Brain microvascular endothelial cell (primary cell): ENCODE measurements at regions not wholly inside any gene's neighbourhood (a gene's known extent, or its start where the extent isn't known, plus 50 kb on each side); places are given as distances from the start of the nearest gene placed in this dataset.
"Not testable (repeated sequence)": the region's sequence is repeated elsewhere in the genome, so short reads cannot be mapped to it uniquely, and the experiment has no call there.

ENCODE experiments used
- DNase-seq: peaks from one replicate; pipeline ENCODE4 v3.0.0-alpha.2; 2020
- H3K27ac ChIP-seq: fragments of 250-450 bp; sonication (Bioruptor Pico); 2 replicates; pipeline ENCODE4 v1.5.1; 2020; ENCODE audit warnings: mild to moderate bottlenecking, moderate library complexity
- H3K27me3 ChIP-seq: fragments of 250-450 bp; sonication (Bioruptor Pico); replicated peaks from 2 replicates; pipeline ENCODE4 v1.5.1; 2020; ENCODE audit warnings: mild to moderate bottlenecking
- H3K36me3 ChIP-seq: fragments of 250-450 bp; sonication (Bioruptor Pico); replicated peaks from 2 replicates; pipeline ENCODE4 v1.5.1; 2020; ENCODE audit warnings: mild to moderate bottlenecking
- H3K4me3 ChIP-seq: 2 replicates; pipeline ENCODE4 v1.5.1; 2011; ENCODE audit warnings: low read depth, mild to moderate bottlenecking, control low read depth, low read length, moderate library complexity
- in situ Hi-C: cut with HindIII; loops from 2 replicates; pipeline ENCODE4 v1.10.0; 2017; ENCODE audit warnings: low sequenced_read_pairs, low pct_ligation_motif_present
- TF ChIP-seq, protein P1 (sequence below): IDR thresholded peaks from 2 replicates; pipeline ENCODE4 v1.5.1; 2011; ENCODE audit warnings: low read depth, mild to moderate bottlenecking, moderate library complexity, low read length, control low read depth, inconsistent platforms; ENCODE audit errors: missing control alignments

DNA sequence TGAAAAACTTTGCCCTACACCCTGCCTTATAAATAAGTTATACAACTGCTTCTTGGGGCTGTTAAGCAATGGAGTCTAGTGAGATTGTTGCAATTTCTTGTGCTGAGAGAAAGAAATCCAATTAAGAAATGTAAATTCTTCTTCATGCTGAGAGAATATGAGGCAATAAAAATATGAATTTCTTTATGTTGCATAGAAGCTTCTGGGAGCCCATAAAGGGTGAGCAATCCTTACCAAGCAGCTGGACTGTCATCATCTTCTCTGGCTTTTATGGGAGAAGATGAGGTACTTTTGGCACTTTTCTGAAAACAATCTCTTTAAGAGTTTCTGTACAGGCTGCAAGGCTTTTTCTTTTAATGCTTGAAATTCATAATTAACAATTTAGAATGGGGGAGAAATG is 204.3 kb downstream of the DMRTA1 start:
- H3K27ac ChIP-seq, result no peak overlapping the region
- in situ Hi-C loops, result no loop called here
- no peaks in the 10 kb centered on the region for H3K36me3 ChIP-seq
- DNase-seq, result no peak
- H3K27me3 ChIP-seq, result no peaks in the 10 kb centered on the region
- H3K4me3 ChIP-seq, result no peak overlapping the region
- TF ChIP-seq, protein P1, sequence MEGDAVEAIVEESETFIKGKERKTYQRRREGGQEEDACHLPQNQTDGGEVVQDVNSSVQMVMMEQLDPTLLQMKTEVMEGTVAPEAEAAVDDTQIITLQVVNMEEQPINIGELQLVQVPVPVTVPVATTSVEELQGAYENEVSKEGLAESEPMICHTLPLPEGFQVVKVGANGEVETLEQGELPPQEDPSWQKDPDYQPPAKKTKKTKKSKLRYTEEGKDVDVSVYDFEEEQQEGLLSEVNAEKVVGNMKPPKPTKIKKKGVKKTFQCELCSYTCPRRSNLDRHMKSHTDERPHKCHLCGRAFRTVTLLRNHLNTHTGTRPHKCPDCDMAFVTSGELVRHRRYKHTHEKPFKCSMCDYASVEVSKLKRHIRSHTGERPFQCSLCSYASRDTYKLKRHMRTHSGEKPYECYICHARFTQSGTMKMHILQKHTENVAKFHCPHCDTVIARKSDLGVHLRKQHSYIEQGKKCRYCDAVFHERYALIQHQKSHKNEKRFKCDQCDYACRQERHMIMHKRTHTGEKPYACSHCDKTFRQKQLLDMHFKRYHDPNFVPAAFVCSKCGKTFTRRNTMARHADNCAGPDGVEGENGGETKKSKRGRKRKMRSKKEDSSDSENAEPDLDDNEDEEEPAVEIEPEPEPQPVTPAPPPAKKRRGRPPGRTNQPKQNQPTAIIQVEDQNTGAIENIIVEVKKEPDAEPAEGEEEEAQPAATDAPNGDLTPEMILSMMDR, result no peak

DNA sequence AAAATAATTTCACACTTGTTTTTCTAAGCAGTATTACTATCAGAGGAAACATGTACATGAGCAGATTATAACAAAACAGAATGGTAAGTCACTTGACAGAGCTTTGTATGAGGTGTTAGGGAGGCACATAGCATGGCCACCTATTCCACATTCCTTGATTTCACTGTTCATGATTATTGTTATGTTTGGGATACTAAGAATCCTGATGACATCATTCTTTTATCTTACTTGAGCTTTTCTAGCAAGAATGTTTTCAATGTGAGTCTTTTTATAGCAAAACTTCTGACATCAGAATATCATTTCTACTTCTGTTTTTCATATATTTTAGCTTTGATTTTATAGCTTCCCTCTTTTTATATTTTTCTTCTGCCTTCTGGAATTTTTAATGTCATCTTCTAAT is 208.2 kb downstream of the DMRTA1 start:
- DNase-seq, result no peak
- Histone ChIP-seq H3K36me3 (no peaks in the 10 kb centered on the region), H3K27me3 (no peaks in the 10 kb centered on the region), H3K4me3 (no peak overlapping the region), H3K27ac (no peak overlapping the region)
- in situ Hi-C loops, result no loop called here
- TF ChIP-seq, protein P1, result no peak

- H3K27me3 ChIP-seq, result no peaks in the 10 kb centered on the region
- TF ChIP-seq, protein P1, result no peak
- DNase-seq, result no peak
- H3K36me3 ChIP-seq, result no peaks in the 10 kb centered on the region
- in situ Hi-C loops, result no loop called here
- no peak overlapping the region for H3K27ac ChIP-seq
- no peak overlapping the region for H3K4me3 ChIP-seq
Observed at GRCh38 chr9:22657713-22658112, 211.1 kb downstream of the DMRTA1 start.

GRCh38 chr9:22658484-22658883 is 211.9 kb downstream of the DMRTA1 start:
- H3K27me3 ChIP-seq, in situ Hi-C loops, H3K4me3 ChIP-seq, H3K27ac ChIP-seq, H3K36me3 ChIP-seq, DNase-seq: not testable (repeated sequence)

GRCh38 chr9:22682536-22682935 is 235.9 kb downstream of the DMRTA1 start:
- TF ChIP-seq, protein P1, result no peak
- no peak for DNase-seq
- no peaks in the 10 kb centered on the region for H3K36me3 ChIP-seq
- H3K27me3 ChIP-seq, result no peaks in the 10 kb centered on the region
- no peak overlapping the region for H3K27ac ChIP-seq
- in situ Hi-C loops, result no loop called here
- H3K4me3 ChIP-seq, result no peak overlapping the region

DNA sequence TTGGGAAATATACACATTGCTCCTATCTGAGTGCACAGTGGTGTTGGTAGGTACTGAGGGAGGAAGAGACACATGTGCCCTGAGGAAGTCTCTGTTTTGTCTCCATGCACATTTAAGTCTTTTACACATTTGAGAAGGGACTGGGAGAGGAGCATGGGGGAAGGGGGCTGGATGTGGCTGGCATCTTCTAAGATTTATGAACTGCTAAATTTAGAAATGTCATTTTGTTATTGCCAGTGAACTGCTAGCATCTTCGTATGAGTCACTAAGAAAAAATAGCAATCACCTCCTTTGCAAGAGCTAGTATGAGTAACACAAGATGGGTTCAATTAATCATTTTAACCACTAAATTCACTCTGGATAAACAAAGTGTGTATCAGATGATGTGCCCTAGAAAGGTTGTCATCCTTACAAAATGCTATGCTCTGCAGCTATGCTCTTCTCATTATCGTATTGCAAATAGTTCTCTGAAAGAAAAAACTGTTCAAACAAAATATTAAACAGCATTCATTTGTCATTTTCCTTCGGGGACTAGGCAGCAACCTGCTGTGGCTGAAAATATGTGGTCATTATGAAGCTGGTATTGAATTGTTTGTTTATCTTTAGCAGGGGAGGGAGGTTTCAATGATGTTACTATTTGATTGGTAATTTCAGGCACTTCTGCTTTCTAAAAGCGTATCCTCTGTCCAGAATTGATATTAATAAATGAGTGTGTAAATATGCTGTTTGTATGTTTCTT is 236.5 kb downstream of the DMRTA1 start:
- TF ChIP-seq, protein P1, result no peak
- Histone ChIP-seq H3K27me3 (no peaks in the 10 kb centered on the region), H3K4me3 (no peak overlapping the region), H3K27ac (no peak overlapping the region), H3K36me3 (no peaks in the 10 kb centered on the region)
- no peak for DNase-seq
- in situ Hi-C loops, result no loop called here
